Endothelial cell (in vitro differentiated cells): ENCODE measurements at regions not wholly inside any gene's neighbourhood (a gene's known extent, or its start where the extent isn't known, plus 50 kb on each side); places are given as distances from the start of the nearest gene placed in this dataset.

Experiments
- DNase-seq: peaks from one replicate; pipeline ENCODE4 v3.0.0; 2021; ENCODE audit warnings: low spot score
- H3K27ac Mint-ChIP-seq: one replicate; pipeline ENCODE4 v1.8.0; 2021; ENCODE audit warnings: mixed read lengths, inconsistent platforms; ENCODE audit not compliant: unreplicated experiment
- H3K27me3 Mint-ChIP-seq: one replicate; pipeline ENCODE4 v1.8.0; 2021; ENCODE audit warnings: mild to moderate bottlenecking, moderate library complexity, mixed read lengths, inconsistent platforms; ENCODE audit not compliant: unreplicated experiment
- H3K36me3 Mint-ChIP-seq: one replicate; pipeline ENCODE4 v1.8.0; 2021; ENCODE audit warnings: mild to moderate bottlenecking, low read depth, mixed read lengths, inconsistent platforms; ENCODE audit not compliant: unreplicated experiment
- H3K4me1 Mint-ChIP-seq: one replicate; pipeline ENCODE4 v1.8.0; 2021; ENCODE audit warnings: mild to moderate bottlenecking, mixed read lengths, inconsistent platforms; ENCODE audit not compliant: unreplicated experiment
- H3K4me3 Mint-ChIP-seq: one replicate; pipeline ENCODE4 v1.8.0; 2021; ENCODE audit warnings: mild to moderate bottlenecking, mixed read lengths, inconsistent platforms; ENCODE audit not compliant: unreplicated experiment
- H3K9me3 Mint-ChIP-seq: one replicate; pipeline ENCODE4 v1.8.0; 2021; ENCODE audit warnings: mixed read lengths, inconsistent platforms; ENCODE audit not compliant: unreplicated experiment
- CTCF ChIP-seq: fragments of 200-600 bp; sonication (generic); IDR thresholded peaks from one replicate; pipeline ENCODE4 v1.5.0; 2021; ENCODE audit warnings: antibody characterized with exemption; ENCODE audit not compliant: unreplicated experiment

DNA sequence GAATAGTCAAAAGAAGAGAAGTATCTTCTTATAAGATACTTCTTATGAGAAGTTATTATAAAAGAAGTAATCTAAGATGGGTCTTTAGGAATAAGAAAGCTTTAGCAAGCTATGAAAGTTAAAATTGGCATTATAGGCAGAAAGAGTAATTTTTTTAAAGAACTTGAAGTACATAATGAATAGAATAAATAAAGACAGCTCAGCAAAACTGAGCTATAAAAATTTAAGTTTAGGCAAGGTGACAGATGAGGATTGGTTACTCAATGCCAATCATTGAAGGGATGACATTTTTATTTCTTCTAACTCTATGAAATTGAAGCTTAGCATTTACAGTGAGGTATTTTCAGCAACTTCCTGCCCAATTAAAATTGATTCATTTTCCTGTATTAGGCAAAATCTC lies 966.8 kb downstream of the BRINP3 start:
- TF ChIP-seq CTCF: no peak
- Mint-ChIP-seq H3K27me3 (no peaks in the 10 kb centered on the region), H3K4me1 (no peaks in the 10 kb centered on the region), H3K27ac (no peak overlapping the region), H3K9me3 (no peaks in the 10 kb centered on the region), H3K36me3 (no peaks in the 10 kb centered on the region), H3K4me3 (no peak overlapping the region)
- no peak for DNase-seq

DNA sequence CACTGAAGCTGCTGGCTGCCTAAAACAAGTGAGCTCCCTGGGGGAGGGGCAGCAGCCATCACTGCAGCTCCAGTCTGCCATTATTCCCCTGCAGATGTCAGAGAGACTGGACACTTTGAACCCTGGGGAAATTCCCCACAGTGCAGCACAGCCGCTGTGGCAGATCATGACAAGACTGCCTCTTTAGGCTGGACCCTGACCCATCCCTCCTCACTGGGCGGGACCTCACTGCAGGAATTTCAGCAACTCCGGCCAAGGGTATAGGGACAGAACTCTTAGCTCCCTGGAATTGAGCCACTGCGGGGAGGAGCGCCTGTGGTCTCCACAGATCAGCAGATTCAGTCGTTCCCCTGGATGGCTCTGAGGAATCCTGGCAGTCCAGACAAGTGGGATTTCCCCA lies 964.6 kb downstream of the BRINP3 start:
- no peak for DNase-seq
- H3K36me3 Mint-ChIP-seq: no peaks in the 10 kb centered on the region

DNA sequence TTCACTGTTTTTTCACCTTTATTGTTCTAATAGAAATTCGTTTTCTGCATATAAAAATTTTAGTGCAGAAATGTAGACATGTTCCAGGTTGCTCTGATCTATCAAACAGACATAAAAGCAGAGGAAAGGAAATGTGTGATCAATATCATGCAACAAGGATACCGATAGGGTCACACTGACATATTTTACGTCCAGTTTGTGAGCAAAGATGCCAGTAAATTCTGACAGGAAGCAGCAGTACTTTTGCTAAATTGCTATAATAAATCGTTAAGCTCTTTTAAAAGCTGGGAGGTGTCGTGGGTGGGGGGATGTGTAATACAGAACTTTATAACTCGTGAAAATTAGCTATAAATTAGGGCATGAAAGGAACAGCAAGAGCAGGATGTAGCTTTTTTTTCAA lies 955.2 kb downstream of the BRINP3 start:
- H3K4me1 Mint-ChIP-seq: no peaks in the 10 kb centered on the region
- no peaks in the 10 kb centered on the region for H3K36me3 Mint-ChIP-seq
- H3K27me3 Mint-ChIP-seq: no peaks in the 10 kb centered on the region
- H3K9me3 Mint-ChIP-seq: no peaks in the 10 kb centered on the region
- no peak for DNase-seq
- H3K4me3 Mint-ChIP-seq: no peak overlapping the region
- no peak for TF ChIP-seq CTCF
- no peak overlapping the region for H3K27ac Mint-ChIP-seq

More for the DNA sequence above, 964.6 kb downstream of the BRINP3 start:
- no peaks in the 10 kb centered on the region for H3K27me3 Mint-ChIP-seq
- no peak overlapping the region for H3K27ac Mint-ChIP-seq
- no peak overlapping the region for H3K4me3 Mint-ChIP-seq
- H3K9me3 Mint-ChIP-seq: no peaks in the 10 kb centered on the region
- TF ChIP-seq CTCF: no peak
- H3K4me1 Mint-ChIP-seq: no peaks in the 10 kb centered on the region

DNA sequence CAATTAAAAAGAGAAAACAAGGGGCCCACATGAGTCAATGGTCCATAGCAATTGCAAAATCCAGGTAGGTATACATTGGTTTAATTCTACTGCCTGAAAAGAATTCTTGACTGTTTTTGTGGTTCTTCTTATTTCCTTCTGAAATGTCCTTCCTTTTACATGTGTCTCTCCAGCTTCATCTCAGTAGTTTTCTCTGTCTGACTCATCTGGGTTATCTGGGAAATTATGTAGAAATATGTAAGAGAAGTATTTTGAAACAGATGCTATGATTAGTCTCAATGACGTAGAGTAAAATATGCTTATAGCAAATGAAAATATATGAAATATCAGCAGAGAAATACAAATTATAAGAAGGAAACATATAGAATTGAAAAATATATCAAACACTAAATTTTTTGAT lies 953.2 kb downstream of the BRINP3 start:
- Mint-ChIP-seq H3K36me3 (no peaks in the 10 kb centered on the region), H3K27ac (no peak overlapping the region), H3K27me3 (no peaks in the 10 kb centered on the region), H3K9me3 (no peaks in the 10 kb centered on the region), H3K4me1 (no peaks in the 10 kb centered on the region), H3K4me3 (no peak overlapping the region)
- no peak for TF ChIP-seq CTCF
- no peak for DNase-seq

DNA sequence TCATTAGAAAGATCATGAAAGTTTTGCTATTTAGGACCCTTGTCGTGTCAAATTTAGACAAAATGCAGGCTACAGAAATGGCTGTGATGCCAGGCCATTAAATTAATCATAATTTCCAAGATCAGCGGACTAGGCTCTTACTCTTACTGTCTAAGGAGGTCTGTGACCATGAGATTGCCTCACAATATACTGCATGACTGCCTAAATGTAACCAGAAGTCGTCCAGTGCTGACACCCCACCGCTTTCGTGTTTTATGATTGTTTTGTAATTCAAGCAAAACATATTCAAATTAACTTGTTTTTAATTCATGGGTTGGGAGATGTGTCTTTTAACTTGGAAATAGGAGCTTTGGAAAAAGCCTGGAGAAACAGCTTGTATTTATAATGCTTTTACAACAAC lies 947.5 kb downstream of the BRINP3 start:
- DNase-seq: no peak
- Mint-ChIP-seq H3K36me3 (no peaks in the 10 kb centered on the region), H3K4me3 (no peak overlapping the region), H3K27ac (no peak overlapping the region), H3K27me3 (no peaks in the 10 kb centered on the region), H3K9me3 (no peaks in the 10 kb centered on the region), H3K4me1 (no peaks in the 10 kb centered on the region)
- TF ChIP-seq CTCF: no peak
